ENCODE measurements at regions not wholly inside any gene's neighbourhood (a gene's known extent, or its start where the extent isn't known, plus 50 kb on each side); places are given as distances from the start of the nearest gene placed in this dataset.

GRCh38 chr11:92638678-92639077 is 330.8 kb upstream of the MTNR1B start:
- TF ChIP-seq CTCF (IDR thresholded peaks at IDR 0.05) (no peak), POLR2A (IDR thresholded peaks at IDR 0.05) (no peak)

Measured in transverse colon (tissue), 3 donors.